LoVo (cell line): ENCODE measurements at regions not wholly inside any gene's neighbourhood (a gene's known extent, or its start where the extent isn't known, plus 50 kb on each side); places are given as distances from the start of the nearest gene placed in this dataset.

ENCODE experiments used
- DNase-seq: peaks from one replicate; pipeline ENCODE4 v3.0.0-alpha.2; 2016; ENCODE audit warnings: low spot score

GRCh38 chr5:3145641-3146040 lies 394.2 kb upstream of the IRX2 start:
- no peak for DNase-seq

DNA sequence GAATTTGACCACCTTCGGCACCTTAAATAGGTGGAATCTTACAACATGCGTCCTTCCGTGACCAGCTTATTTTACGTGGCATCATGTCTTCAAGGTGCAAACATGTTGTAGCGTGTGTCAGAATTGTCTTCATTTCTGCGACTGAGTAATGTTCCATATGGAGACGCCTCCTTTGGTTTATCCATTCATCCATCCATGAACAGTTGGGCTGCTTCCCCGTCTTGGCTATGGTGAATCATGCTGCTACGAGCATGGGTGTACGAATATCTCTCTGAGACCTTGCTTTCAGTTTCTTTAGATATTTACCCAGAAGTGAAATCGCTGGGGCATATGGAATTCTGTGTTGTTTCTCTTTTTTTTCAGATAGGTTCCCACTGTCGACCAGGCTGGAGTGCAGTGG lies 391.9 kb upstream of the IRX2 start:
- DNase-seq = no peak

GRCh38 chr5:3142261-3143027 lies 391.0 kb upstream of the IRX2 start:
- no peak for DNase-seq

- DNase-seq = no peak
Observed at GRCh38 chr5:3140117-3140516, 388.6 kb upstream of the IRX2 start.

DNA sequence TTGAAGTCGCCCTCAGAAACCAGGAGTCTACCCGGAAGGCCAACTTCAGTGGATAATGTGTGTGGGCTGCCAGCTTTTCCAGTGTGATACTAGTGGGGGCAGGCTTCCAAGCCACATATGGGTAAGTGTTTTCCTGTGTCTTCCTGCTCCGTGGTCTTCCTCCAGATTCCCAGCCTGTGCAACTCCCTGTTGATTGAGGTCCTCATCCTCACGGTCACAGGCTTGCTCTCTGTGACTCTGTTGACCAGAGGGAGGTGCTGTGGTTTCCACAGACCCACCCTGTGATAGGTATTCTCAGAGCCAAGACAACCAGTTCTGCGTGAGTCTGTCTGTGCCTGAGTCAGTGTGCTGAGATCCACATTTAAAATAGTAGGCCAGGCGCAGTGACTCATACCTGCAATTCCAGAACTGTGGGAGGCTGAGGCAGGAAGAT lies 388.0 kb upstream of the IRX2 start:
- no peak for DNase-seq

- no peak for DNase-seq
Observed at GRCh38 chr5:3131161-3131560, 379.7 kb upstream of the IRX2 start.

DNA sequence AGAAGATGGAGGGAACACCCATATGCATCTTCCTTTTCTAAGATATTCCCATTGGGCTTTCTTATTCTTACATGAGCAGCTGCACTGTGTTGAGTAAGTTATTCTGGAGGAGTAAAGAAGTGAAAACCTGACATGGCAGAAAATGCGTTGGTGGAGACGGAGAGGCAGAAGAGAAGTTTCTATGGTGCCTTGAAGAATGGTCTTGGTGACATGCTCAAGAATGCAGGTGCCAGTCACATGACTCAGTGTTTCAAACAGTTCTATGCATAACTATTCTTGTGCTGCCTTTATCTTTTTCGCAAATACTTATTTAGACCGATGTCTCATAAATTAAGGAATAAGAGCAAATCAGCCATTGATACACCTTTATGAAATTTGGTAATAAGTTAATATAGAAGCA lies 377.8 kb upstream of the IRX2 start:
- no peak for DNase-seq

- no peak for DNase-seq
Observed at GRCh38 chr5:3127423-3127911, 376.0 kb upstream of the IRX2 start.

GRCh38 chr5:3126639-3127038 lies 375.2 kb upstream of the IRX2 start:
- no peak for DNase-seq

- DNase-seq = no peak
Observed at GRCh38 chr5:3124410-3124809, 372.9 kb upstream of the IRX2 start.

- DNase-seq = no peak
Observed at GRCh38 chr5:3123763-3124157, 372.3 kb upstream of the IRX2 start.

GRCh38 chr5:3122985-3123762 lies 371.7 kb upstream of the IRX2 start:
- DNase-seq = no peak

- DNase-seq = peak; percentile 4
Observed at GRCh38 chr5:3122216-3122615, 370.7 kb upstream of the IRX2 start.

- DNase-seq = no peak
Observed at GRCh38 chr5:3121813-3122212, 370.3 kb upstream of the IRX2 start.

DNA sequence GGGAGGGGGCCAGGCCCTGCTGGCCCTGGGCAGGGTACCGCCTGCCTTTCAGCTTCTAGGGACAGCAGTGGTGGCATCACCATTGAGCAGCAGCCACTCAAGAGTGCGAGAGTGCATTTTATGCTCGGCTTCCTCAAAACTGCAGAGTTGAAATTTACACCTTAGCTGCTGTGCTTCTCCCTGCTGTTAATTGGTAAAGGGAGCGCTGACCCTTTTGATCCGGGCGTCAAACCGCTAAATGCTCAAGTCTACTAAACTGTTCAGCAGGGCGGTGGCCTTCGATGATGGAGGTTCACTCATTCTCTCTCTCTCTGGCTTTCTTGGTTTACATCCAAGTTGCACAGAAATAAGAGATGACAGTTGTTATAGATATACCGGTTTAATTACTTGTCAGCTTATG lies 368.6 kb upstream of the IRX2 start:
- no peak for DNase-seq

GRCh38 chr5:3119435-3119834 lies 368.0 kb upstream of the IRX2 start:
- DNase-seq = no peak

GRCh38 chr5:3118340-3118739 lies 366.9 kb upstream of the IRX2 start:
- no peak for DNase-seq

- no peak for DNase-seq
Observed at GRCh38 chr5:3116366-3116765, 364.9 kb upstream of the IRX2 start.

- no peak for DNase-seq
Observed at GRCh38 chr5:3114467-3114866, 363.0 kb upstream of the IRX2 start.

DNA sequence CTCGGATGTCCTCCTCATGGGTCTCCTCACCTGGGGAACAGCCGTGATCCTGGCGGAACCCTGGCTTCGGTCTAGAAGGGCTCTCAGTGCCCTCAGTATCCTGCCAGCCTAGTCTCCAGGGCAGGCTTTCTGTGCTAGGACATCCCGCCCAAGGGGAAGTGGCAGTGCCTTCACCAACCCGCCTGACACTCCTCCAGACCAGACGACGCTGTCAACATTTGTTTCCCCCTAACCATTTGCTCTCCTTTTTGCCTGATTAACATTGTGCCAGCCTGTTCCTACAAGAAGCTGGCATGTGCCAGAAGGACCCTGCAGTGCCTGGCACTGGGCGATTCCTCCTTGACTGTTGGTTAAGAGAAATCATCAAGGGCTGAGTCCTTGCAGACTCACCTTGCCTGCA lies 358.9 kb upstream of the IRX2 start:
- DNase-seq = no peak

GRCh38 chr5:3107156-3107611 lies 355.7 kb upstream of the IRX2 start:
- no peak for DNase-seq

- DNase-seq = no peak
Observed at GRCh38 chr5:3105581-3105980, 354.1 kb upstream of the IRX2 start.

GRCh38 chr5:3105172-3105571 lies 353.7 kb upstream of the IRX2 start:
- DNase-seq = no peak
